H9 (cell line): ENCODE measurements at regions not wholly inside any gene's neighbourhood (a gene's known extent, or its start where the extent isn't known, plus 50 kb on each side); places are given as distances from the start of the nearest gene placed in this dataset.

Experiments used
- DNase-seq: peaks from one replicate; pipeline ENCODE4 v3.0.0-alpha.2; 2017
- H2AFZ ChIP-seq: one replicate; pipeline ENCODE4 v1.6.1; 2013; ENCODE audit warnings: mild to moderate bottlenecking, low read length, control low read depth, moderate library complexity
- H2AK5ac ChIP-seq: 2 replicates; pipeline ENCODE4 v1.6.1; 2013; ENCODE audit warnings: low read length, control low read depth, mixed read lengths; ENCODE audit not compliant: insufficient read length
- H2BK120ac ChIP-seq: one replicate; pipeline ENCODE4 v1.6.1; 2013; ENCODE audit warnings: low read depth, mild to moderate bottlenecking, low read length, control low read depth, inconsistent platforms; ENCODE audit not compliant: poor library complexity, severe bottlenecking
- H2BK12ac ChIP-seq: 2 replicates; pipeline ENCODE4 v1.6.1; 2013; ENCODE audit warnings: low read length, control low read depth, mixed read lengths, low read depth; ENCODE audit not compliant: insufficient read length
- H2BK15ac ChIP-seq: 2 replicates; pipeline ENCODE4 v1.6.1; 2013; ENCODE audit warnings: low read depth, low read length, control low read depth
- H2BK20ac ChIP-seq: one replicate; pipeline ENCODE4 v1.6.1; 2013; ENCODE audit warnings: low read depth, mild to moderate bottlenecking, low read length, control low read depth, inconsistent platforms; ENCODE audit not compliant: poor library complexity, severe bottlenecking
- H2BK5ac ChIP-seq: 2 replicates; pipeline ENCODE4 v1.6.1; 2013; ENCODE audit warnings: low read length, control low read depth, mixed read lengths; ENCODE audit not compliant: insufficient read length
- H3K14ac ChIP-seq: 2 replicates; pipeline ENCODE4 v1.6.1; 2013; ENCODE audit warnings: low read length, control low read depth; ENCODE audit not compliant: insufficient read depth
- H3K18ac ChIP-seq: 2 replicates; pipeline ENCODE4 v1.6.1; 2013; ENCODE audit warnings: low read depth, mild to moderate bottlenecking, mixed read lengths, low read length, control low read depth; ENCODE audit not compliant: insufficient read length
- H3K23ac ChIP-seq: 2 replicates; pipeline ENCODE4 v1.6.1; 2013; ENCODE audit warnings: low read length, control low read depth, mixed read lengths, low read depth; ENCODE audit not compliant: insufficient read length
- H3K23me2 ChIP-seq: 2 replicates; pipeline ENCODE4 v1.6.1; 2013; ENCODE audit warnings: low read depth, mild to moderate bottlenecking, mixed read lengths, low read length, control low read depth; ENCODE audit not compliant: insufficient read length, poor library complexity, severe bottlenecking
- H3K27ac ChIP-seq: 2 replicates; pipeline ENCODE4 v1.5.1; 2013; ENCODE audit warnings: low read length, control low read depth, mixed read lengths, low read depth; ENCODE audit not compliant: insufficient read length
- H3K27me3 ChIP-seq: 2 replicates; pipeline ENCODE4 v1.6.1; 2013; ENCODE audit warnings: low read length, control low read depth, inconsistent platforms; ENCODE audit not compliant: insufficient read depth
- H3K4ac ChIP-seq: 2 replicates; pipeline ENCODE4 v1.6.1; 2013; ENCODE audit warnings: low read depth, mild to moderate bottlenecking, control low read depth, inconsistent platforms, low read length, moderate library complexity
- H3K4me1 ChIP-seq: 2 replicates; pipeline ENCODE4 v1.6.1; 2013; ENCODE audit warnings: low read length, control low read depth, inconsistent platforms; ENCODE audit not compliant: insufficient read depth
- H3K4me2 ChIP-seq: 2 replicates; pipeline ENCODE4 v1.6.1; 2013; ENCODE audit warnings: low read length, control low read depth, mixed read lengths; ENCODE audit not compliant: insufficient read length, insufficient read depth
- H3K56ac ChIP-seq: 2 replicates; pipeline ENCODE4 v1.6.1; 2013; ENCODE audit warnings: low read depth, mild to moderate bottlenecking, mixed read lengths, low read length, control low read depth; ENCODE audit not compliant: insufficient read length
- H3K79me1 ChIP-seq: 2 replicates; pipeline ENCODE4 v1.6.1; 2013; ENCODE audit warnings: low read depth, mild to moderate bottlenecking, moderate library complexity, low read length, control low read depth, inconsistent platforms; ENCODE audit not compliant: insufficient read depth, poor library complexity, severe bottlenecking
- H3K79me2 ChIP-seq: 2 replicates; pipeline ENCODE4 v1.6.1; 2013; ENCODE audit warnings: low read length, control low read depth, inconsistent platforms; ENCODE audit not compliant: insufficient read depth
- H3K9ac ChIP-seq: 2 replicates; pipeline ENCODE4 v1.6.1; 2013; ENCODE audit warnings: low read length, control low read depth, mixed read lengths; ENCODE audit not compliant: insufficient read length; ENCODE audit errors: extremely low read depth
- H3K9me3 ChIP-seq: one replicate; pipeline ENCODE4 v1.6.1; 2013; ENCODE audit warnings: low read depth, low read length, inconsistent platforms; ENCODE audit not compliant: control insufficient read depth
- H3T11ph ChIP-seq: one replicate; pipeline ENCODE4 v1.6.1; 2013; ENCODE audit warnings: mild to moderate bottlenecking, low read length, control low read depth, inconsistent platforms
- H4K20me1 ChIP-seq: one replicate; pipeline ENCODE4 v1.6.1; 2013; ENCODE audit not compliant: control insufficient read depth, insufficient read length, insufficient read depth
- H4K5ac ChIP-seq: 2 replicates; pipeline ENCODE4 v1.6.1; 2013; ENCODE audit warnings: low read depth, mild to moderate bottlenecking, mixed read lengths, low read length, control low read depth; ENCODE audit not compliant: insufficient read length
- H4K8ac ChIP-seq: replicated peaks from 2 replicates; pipeline ENCODE4 v1.6.1; 2013; ENCODE audit warnings: low read length, control low read depth, mixed read lengths, low read depth; ENCODE audit not compliant: insufficient read length
- H4K91ac ChIP-seq: 2 replicates; pipeline ENCODE4 v1.6.1; 2013; ENCODE audit warnings: low read depth, mild to moderate bottlenecking, moderate library complexity, mixed read lengths, low read length, control low read depth; ENCODE audit not compliant: insufficient read length
- H3K27ac Mint-ChIP-seq, 3 experiments: 2 replicates in 2 of 3; 3 replicates in 1 of 3; pipeline ENCODE4 v1.8.0; 2020 to 2021; ENCODE audit warnings: mixed read lengths in 3 of 3, mild to moderate bottlenecking in 1 of 3, moderate library complexity in 1 of 3
- H3K27me3 Mint-ChIP-seq: 2 replicates; pipeline ENCODE4 v1.8.0; 2021; ENCODE audit warnings: low read depth, mild to moderate bottlenecking, moderate library complexity, mixed read lengths
- H3K36me3 Mint-ChIP-seq, 3 experiments: 2 replicates in 2 of 3; 3 replicates in 1 of 3; pipeline ENCODE4 v1.8.0; 2020 to 2021; ENCODE audit warnings: low read depth in 3 of 3, mixed read lengths in 3 of 3; ENCODE audit not compliant: insufficient read depth in 1 of 3
- H3K4me1 Mint-ChIP-seq, 2 experiments: 2 replicates each; pipeline ENCODE4 v1.8.0; 2020; ENCODE audit warnings: mixed read lengths in 2 of 2
- H3K4me3 Mint-ChIP-seq, 2 experiments: 2 replicates in 1 of 2; 3 replicates in 1 of 2; pipeline ENCODE4 v1.8.0; 2020 to 2021; ENCODE audit warnings: mild to moderate bottlenecking in 2 of 2, mixed read lengths in 2 of 2, moderate library complexity in 1 of 2
- H3K9me3 Mint-ChIP-seq, 2 experiments: 2 replicates in 1 of 2; 3 replicates in 1 of 2; pipeline ENCODE4 v1.8.0; 2020; ENCODE audit warnings: mild to moderate bottlenecking in 2 of 2, mixed read lengths in 2 of 2, moderate library complexity in 1 of 2
- WGBS: extraction: QIAGEN DNeasy Blood & Tissue Kit; methylation state at CpG from one replicate; pipeline ENCODE4 v1.1.7; 2013; ENCODE audit warnings: missing lambda C conversion rate, low lambda C conversion rate, mixed read lengths; ENCODE audit not compliant: insufficient read length; ENCODE audit errors: extremely low coverage; 5-methylcytosine and 5-hydroxymethylcytosine counted together
- TF ChIP-seq, protein P1 (sequence below): fragments of 200-600 bp; sonication (generic); conservative IDR thresholded peaks from 3 replicates; pipeline ENCODE4 v1.8.0; 2021; ENCODE audit warnings: antibody characterized with exemption, mild to moderate bottlenecking

- no peaks in the 10 kb centered on the region for H3K9me3 Mint-ChIP-seq
- H4K5ac ChIP-seq = no peak overlapping the region
- TF ChIP-seq, protein P1, sequence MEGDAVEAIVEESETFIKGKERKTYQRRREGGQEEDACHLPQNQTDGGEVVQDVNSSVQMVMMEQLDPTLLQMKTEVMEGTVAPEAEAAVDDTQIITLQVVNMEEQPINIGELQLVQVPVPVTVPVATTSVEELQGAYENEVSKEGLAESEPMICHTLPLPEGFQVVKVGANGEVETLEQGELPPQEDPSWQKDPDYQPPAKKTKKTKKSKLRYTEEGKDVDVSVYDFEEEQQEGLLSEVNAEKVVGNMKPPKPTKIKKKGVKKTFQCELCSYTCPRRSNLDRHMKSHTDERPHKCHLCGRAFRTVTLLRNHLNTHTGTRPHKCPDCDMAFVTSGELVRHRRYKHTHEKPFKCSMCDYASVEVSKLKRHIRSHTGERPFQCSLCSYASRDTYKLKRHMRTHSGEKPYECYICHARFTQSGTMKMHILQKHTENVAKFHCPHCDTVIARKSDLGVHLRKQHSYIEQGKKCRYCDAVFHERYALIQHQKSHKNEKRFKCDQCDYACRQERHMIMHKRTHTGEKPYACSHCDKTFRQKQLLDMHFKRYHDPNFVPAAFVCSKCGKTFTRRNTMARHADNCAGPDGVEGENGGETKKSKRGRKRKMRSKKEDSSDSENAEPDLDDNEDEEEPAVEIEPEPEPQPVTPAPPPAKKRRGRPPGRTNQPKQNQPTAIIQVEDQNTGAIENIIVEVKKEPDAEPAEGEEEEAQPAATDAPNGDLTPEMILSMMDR = no peak
- no peaks in the 10 kb centered on the region for H3K27me3 ChIP-seq
- no peaks in the 10 kb centered on the region for H3K9me3 ChIP-seq
- H4K20me1 ChIP-seq = no peaks in the 10 kb centered on the region
- H2BK20ac ChIP-seq = no peak overlapping the region
- no peak overlapping the region for H2BK120ac ChIP-seq
- H3K27ac ChIP-seq = no peak overlapping the region
- no peaks in the 10 kb centered on the region for H3K27me3 Mint-ChIP-seq
- H3K4me3 Mint-ChIP-seq = no peak overlapping the region
- H2BK12ac ChIP-seq = no peak overlapping the region
- no peaks in the 10 kb centered on the region for H3K4me1 ChIP-seq
- no peaks in the 10 kb centered on the region for H3K23me2 ChIP-seq
- H2BK5ac ChIP-seq = no peak overlapping the region
- no peak overlapping the region for H3K27ac Mint-ChIP-seq
- H2AK5ac ChIP-seq = no peak overlapping the region
- no peak overlapping the region for H3K4me2 ChIP-seq
- H3K36me3 Mint-ChIP-seq = no peaks in the 10 kb centered on the region
- WGBS = no CpG with 5 or more reads among the region's 5 CpGs
- no peak overlapping the region for H4K8ac ChIP-seq
- no peak overlapping the region for H3K18ac ChIP-seq
- no peak overlapping the region for H3K4ac ChIP-seq
- no peak overlapping the region for H3K23ac ChIP-seq
- H3K79me1 ChIP-seq = no peaks in the 10 kb centered on the region
- no peak overlapping the region for H4K91ac ChIP-seq
- H3K79me2 ChIP-seq = no peaks in the 10 kb centered on the region
- peaks cover 0 to 1% of the 10 kb centered on the region in 2 experiments; a peak in 2 of 4 replicates for H3K4me1 Mint-ChIP-seq
- no peak overlapping the region for H3T11ph ChIP-seq
- no peak for DNase-seq
- H2AFZ ChIP-seq = no peak overlapping the region
- no peak overlapping the region for H3K14ac ChIP-seq
- no peak overlapping the region for H3K9ac ChIP-seq
- H2BK15ac ChIP-seq = no peak overlapping the region
- no peak overlapping the region for H3K56ac ChIP-seq
These were observed 286.8 kb upstream of the PLD5 start for GRCh38 chr1:242811092-242811840.
